NT2/D1 (cell line): ENCODE measurements at regions not wholly inside any gene's neighbourhood (a gene's known extent, or its start where the extent isn't known, plus 50 kb on each side); places are given as distances from the start of the nearest gene placed in this dataset.

ENCODE experiments used
- SUZ12 ChIP-seq: IDR thresholded peaks from 2 replicates; pipeline ENCODE4 v1.6.1; 2011; ENCODE audit not compliant: insufficient read length, insufficient read depth; ENCODE audit errors: extremely low read depth
- YY1 ChIP-seq: IDR thresholded peaks from 2 replicates; pipeline ENCODE4 v1.6.1; 2011; ENCODE audit not compliant: insufficient read length, insufficient read depth
- ZNF274 ChIP-seq: IDR thresholded peaks from 2 replicates; pipeline ENCODE4 v1.6.1; 2011; ENCODE audit warnings: mild to moderate bottlenecking, low read depth, low read length

- TF ChIP-seq YY1 (no peak), ZNF274 (no peak), SUZ12 (no peak)
Observed at GRCh38 chr1:5142389-5142788, 488.0 kb downstream of the AJAP1 start.
